ENCODE measurements at regions not wholly inside any gene's neighbourhood (a gene's known extent, or its start where the extent isn't known, plus 50 kb on each side); places are given as distances from the start of the nearest gene placed in this dataset.
A peak's percentile ranks its signal among the peaks of the same experiment; 100 is the strongest.

DNA sequence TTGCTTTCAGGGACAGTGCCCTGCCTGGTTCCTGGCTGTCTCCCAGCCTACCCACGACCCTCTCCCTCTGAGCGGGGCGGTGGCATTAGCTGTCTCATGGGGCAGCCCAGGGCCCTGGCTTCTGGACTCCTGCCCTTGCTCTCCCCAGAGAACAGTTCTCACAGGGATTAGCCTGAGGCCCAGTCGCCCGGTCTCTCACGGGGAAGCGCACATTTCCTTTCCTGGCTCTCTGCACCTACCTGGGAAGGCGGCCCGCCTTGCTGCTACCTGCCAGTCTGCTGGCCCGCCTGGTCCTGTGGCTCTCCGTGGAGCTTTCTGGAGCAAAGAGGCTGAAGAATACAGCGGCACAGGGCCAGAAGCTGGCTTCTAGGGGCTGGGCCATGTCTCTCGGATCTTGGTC is 128.4 kb downstream of the FHDC1 start:
- TF ChIP-seq, protein P1, sequence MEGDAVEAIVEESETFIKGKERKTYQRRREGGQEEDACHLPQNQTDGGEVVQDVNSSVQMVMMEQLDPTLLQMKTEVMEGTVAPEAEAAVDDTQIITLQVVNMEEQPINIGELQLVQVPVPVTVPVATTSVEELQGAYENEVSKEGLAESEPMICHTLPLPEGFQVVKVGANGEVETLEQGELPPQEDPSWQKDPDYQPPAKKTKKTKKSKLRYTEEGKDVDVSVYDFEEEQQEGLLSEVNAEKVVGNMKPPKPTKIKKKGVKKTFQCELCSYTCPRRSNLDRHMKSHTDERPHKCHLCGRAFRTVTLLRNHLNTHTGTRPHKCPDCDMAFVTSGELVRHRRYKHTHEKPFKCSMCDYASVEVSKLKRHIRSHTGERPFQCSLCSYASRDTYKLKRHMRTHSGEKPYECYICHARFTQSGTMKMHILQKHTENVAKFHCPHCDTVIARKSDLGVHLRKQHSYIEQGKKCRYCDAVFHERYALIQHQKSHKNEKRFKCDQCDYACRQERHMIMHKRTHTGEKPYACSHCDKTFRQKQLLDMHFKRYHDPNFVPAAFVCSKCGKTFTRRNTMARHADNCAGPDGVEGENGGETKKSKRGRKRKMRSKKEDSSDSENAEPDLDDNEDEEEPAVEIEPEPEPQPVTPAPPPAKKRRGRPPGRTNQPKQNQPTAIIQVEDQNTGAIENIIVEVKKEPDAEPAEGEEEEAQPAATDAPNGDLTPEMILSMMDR (IDR thresholded peaks at IDR 0.05; ENCODE audit: insufficient read depth, low read depth, low read length) = no peak
- no peak for TF ChIP-seq EZH2 (IDR thresholded peaks at IDR 0.05; ENCODE audit: insufficient read depth, low read length)
- Mint-ChIP-seq H3K9me3 (ENCODE audit: unreplicated experiment) (peaks cover 3% of the 10 kb centered on the region), H3K36me3 (ENCODE audit: low read depth, unreplicated experiment) (no peaks in the 10 kb centered on the region), H3K27me3 (ENCODE audit: low read depth, unreplicated experiment) (peaks cover 4% of the 10 kb centered on the region), H3K4me3 (ENCODE audit: unreplicated experiment) (no peak overlapping the region), H3K27ac (ENCODE audit: unreplicated experiment) (no peak overlapping the region), H3K4me1 (ENCODE audit: low read depth, unreplicated experiment) (peaks cover 17% of the 10 kb centered on the region)
- FAIRE-seq = no peak
- peaks cover 6% of the 10 kb centered on the region for H3K4me1 ChIP-seq (ENCODE audit: insufficient read depth, low read length)
- no peak overlapping the region for H3K9ac ChIP-seq (ENCODE audit: low read length)
- no peaks in the 10 kb centered on the region for H3K9me3 ChIP-seq (ENCODE audit: insufficient read depth, low read depth, low read length)
- H3K27ac ChIP-seq (ENCODE audit: low read depth, low read length) = no peak overlapping the region
- H4K20me1 ChIP-seq (ENCODE audit: insufficient read depth, low read length) = no peaks in the 10 kb centered on the region
- DNase-seq (ENCODE audit: low read depth) = no peak
- no peaks in the 10 kb centered on the region for H3K27me3 ChIP-seq (ENCODE audit: insufficient read depth, low read length)
- no peaks in the 10 kb centered on the region for H3K36me3 ChIP-seq (ENCODE audit: insufficient read depth, low read length)
- no peak overlapping the region for H2AFZ ChIP-seq (ENCODE audit: low read depth, low read length)
- H3K79me2 ChIP-seq (ENCODE audit: insufficient read depth, low read length) = no peaks in the 10 kb centered on the region
- no peak overlapping the region for H3K4me3 ChIP-seq (ENCODE audit: insufficient read depth, low read depth, low read length)
- no peak overlapping the region for H3K4me2 ChIP-seq (ENCODE audit: low read length)

DNA sequence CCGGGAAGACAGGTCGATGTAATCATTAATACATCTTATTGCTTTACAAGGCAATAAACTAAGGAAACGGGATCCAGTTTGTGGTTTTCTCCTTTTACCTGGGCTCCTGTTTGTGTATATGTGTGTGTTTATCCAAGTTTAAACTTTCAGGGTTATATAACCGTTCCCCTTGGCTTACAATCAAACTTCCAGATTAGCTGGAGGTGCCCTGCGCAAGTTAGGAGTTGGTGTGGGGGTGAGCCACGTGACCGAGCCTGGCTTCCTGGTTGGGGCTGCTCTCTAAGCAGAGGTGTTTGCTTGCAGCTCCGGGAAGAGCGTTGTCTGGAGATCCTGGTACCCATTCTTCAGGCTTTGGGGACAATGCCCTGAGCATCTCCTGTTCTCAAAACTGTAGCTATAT is 129.2 kb downstream of the FHDC1 start:
- no peaks in the 10 kb centered on the region for H4K20me1 ChIP-seq (ENCODE audit: insufficient read depth, low read length)
- no peaks in the 10 kb centered on the region for H3K36me3 Mint-ChIP-seq (ENCODE audit: low read depth, unreplicated experiment)
- no peaks in the 10 kb centered on the region for H3K36me3 ChIP-seq (ENCODE audit: insufficient read depth, low read length)
- no peak overlapping the region for H3K9ac ChIP-seq (ENCODE audit: low read length)
- FAIRE-seq (no peak), DNase-seq (ENCODE audit: low read depth) (no peak)
- H2AFZ ChIP-seq (ENCODE audit: low read depth, low read length) = no peak overlapping the region
- H3K4me2 ChIP-seq (ENCODE audit: low read length) = no peak overlapping the region
- H3K9me3 Mint-ChIP-seq (ENCODE audit: unreplicated experiment) = no peaks in the 10 kb centered on the region
- H3K4me3 ChIP-seq (ENCODE audit: insufficient read depth, low read depth, low read length) = no peak overlapping the region
- no peak overlapping the region for H3K4me3 Mint-ChIP-seq (ENCODE audit: unreplicated experiment)
- peaks cover 6% of the 10 kb centered on the region for H3K4me1 ChIP-seq (ENCODE audit: insufficient read depth, low read length)
- no peak overlapping the region for H3K27ac ChIP-seq (ENCODE audit: low read depth, low read length)
- H3K27me3 ChIP-seq (ENCODE audit: insufficient read depth, low read length) = no peaks in the 10 kb centered on the region
- H3K27ac Mint-ChIP-seq (ENCODE audit: unreplicated experiment) = no peak overlapping the region
- TF ChIP-seq, protein P1 (IDR thresholded peaks at IDR 0.05; ENCODE audit: insufficient read depth, low read depth, low read length) = no peak
- no peak for TF ChIP-seq EZH2 (IDR thresholded peaks at IDR 0.05; ENCODE audit: insufficient read depth, low read length)
- H3K9me3 ChIP-seq (ENCODE audit: insufficient read depth, low read depth, low read length) = no peaks in the 10 kb centered on the region
- H3K4me1 Mint-ChIP-seq (ENCODE audit: low read depth, unreplicated experiment) = peaks cover 17% of the 10 kb centered on the region
- H3K27me3 Mint-ChIP-seq (ENCODE audit: low read depth, unreplicated experiment) = no peaks in the 10 kb centered on the region
- no peaks in the 10 kb centered on the region for H3K79me2 ChIP-seq (ENCODE audit: insufficient read depth, low read length)

DNA sequence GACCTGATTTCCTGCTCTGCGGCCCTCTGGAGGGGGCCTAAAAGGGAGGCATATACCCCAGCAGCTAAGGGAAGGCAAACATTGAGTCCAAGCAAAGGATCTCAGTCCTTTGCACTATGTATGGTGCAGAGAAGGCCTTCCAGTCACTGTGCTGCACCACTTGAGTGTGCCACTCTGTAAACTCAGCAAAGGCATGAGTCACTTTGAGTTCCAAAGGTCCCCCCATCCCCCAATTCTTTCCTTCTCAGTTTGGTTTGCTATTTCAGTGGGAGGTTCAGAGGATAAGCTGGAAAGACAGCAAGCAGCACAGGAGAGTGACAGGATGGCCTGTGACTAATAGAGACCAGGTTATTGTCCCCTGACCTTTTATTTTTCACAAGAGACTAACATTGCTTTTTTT is 131.3 kb downstream of the FHDC1 start:
- H3K4me3 Mint-ChIP-seq (ENCODE audit: unreplicated experiment) = peak overlapping the region; percentile 1
- H2AFZ ChIP-seq (ENCODE audit: low read depth, low read length) = peak overlapping the region; percentile 72
- DNase-seq (ENCODE audit: low read depth) (peak; percentile 39), FAIRE-seq (no peak)
- H3K9me3 ChIP-seq (ENCODE audit: insufficient read depth, low read depth, low read length) = no peaks in the 10 kb centered on the region
- H3K4me3 ChIP-seq (ENCODE audit: insufficient read depth, low read depth, low read length) = no peak overlapping the region
- no peaks in the 10 kb centered on the region for H3K79me2 ChIP-seq (ENCODE audit: insufficient read depth, low read length)
- H3K9me3 Mint-ChIP-seq (ENCODE audit: unreplicated experiment) = no peaks in the 10 kb centered on the region
- H3K4me1 ChIP-seq (ENCODE audit: insufficient read depth, low read length) = peaks cover 6% of the 10 kb centered on the region
- no peaks in the 10 kb centered on the region for H3K36me3 ChIP-seq (ENCODE audit: insufficient read depth, low read length)
- H3K27ac ChIP-seq (ENCODE audit: low read depth, low read length) = no peak overlapping the region
- peaks cover 17% of the 10 kb centered on the region for H3K4me1 Mint-ChIP-seq (ENCODE audit: low read depth, unreplicated experiment)
- no peak overlapping the region for H3K4me2 ChIP-seq (ENCODE audit: low read length)
- H3K27me3 Mint-ChIP-seq (ENCODE audit: low read depth, unreplicated experiment) = no peaks in the 10 kb centered on the region
- no peaks in the 10 kb centered on the region for H4K20me1 ChIP-seq (ENCODE audit: insufficient read depth, low read length)
- no peak for TF ChIP-seq EZH2 (IDR thresholded peaks at IDR 0.05; ENCODE audit: insufficient read depth, low read length)
- TF ChIP-seq, protein P1 (IDR thresholded peaks at IDR 0.05; ENCODE audit: insufficient read depth, low read depth, low read length) = no peak
- peak overlapping the region; percentile 55 for H3K27ac Mint-ChIP-seq (ENCODE audit: unreplicated experiment)
- H3K36me3 Mint-ChIP-seq (ENCODE audit: low read depth, unreplicated experiment) = no peaks in the 10 kb centered on the region
- H3K9ac ChIP-seq (ENCODE audit: low read length) = no peak overlapping the region
- no peaks in the 10 kb centered on the region for H3K27me3 ChIP-seq (ENCODE audit: insufficient read depth, low read length)

All from astrocyte (in vitro differentiated cells and primary cell).